ENCODE measurements at regions not wholly inside any gene's neighbourhood (a gene's known extent, or its start where the extent isn't known, plus 50 kb on each side); places are given as distances from the start of the nearest gene placed in this dataset.

- TF ChIP-seq EZH2 (IDR thresholded peaks at IDR 0.05; ENCODE audit: borderline replicate concordance) (no peak), CTCF (IDR thresholded peaks at IDR 0.05; ENCODE audit: poor library complexity) (no peak)
Observed at GRCh38 chr7:106788637-106789036, 76.4 kb upstream of the PIK3CG start.
